ENCODE measurements at regions not wholly inside any gene's neighbourhood (a gene's known extent, or its start where the extent isn't known, plus 50 kb on each side); places are given as distances from the start of the nearest gene placed in this dataset.

DNA sequence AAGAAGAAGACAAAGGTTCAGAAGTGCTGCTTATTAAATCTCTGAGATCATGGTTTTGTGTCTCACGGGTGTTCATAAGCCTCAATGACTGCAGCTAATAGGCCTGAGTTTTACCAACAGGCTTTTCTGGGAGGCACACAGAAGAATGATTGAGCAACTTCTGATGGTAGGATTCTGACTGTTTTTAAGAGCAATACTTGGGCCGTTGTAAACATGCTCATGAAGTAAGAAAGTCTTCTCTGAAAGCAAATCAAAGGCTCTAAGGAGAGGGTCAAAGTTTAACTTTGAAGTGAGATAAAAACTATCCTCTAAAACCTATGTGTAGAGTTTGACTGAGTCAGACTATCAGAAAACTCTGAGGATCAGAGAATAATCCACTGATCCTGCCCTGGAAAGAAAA lies 390.9 kb upstream of the DAB2 start:
- TF ChIP-seq, protein P1, sequence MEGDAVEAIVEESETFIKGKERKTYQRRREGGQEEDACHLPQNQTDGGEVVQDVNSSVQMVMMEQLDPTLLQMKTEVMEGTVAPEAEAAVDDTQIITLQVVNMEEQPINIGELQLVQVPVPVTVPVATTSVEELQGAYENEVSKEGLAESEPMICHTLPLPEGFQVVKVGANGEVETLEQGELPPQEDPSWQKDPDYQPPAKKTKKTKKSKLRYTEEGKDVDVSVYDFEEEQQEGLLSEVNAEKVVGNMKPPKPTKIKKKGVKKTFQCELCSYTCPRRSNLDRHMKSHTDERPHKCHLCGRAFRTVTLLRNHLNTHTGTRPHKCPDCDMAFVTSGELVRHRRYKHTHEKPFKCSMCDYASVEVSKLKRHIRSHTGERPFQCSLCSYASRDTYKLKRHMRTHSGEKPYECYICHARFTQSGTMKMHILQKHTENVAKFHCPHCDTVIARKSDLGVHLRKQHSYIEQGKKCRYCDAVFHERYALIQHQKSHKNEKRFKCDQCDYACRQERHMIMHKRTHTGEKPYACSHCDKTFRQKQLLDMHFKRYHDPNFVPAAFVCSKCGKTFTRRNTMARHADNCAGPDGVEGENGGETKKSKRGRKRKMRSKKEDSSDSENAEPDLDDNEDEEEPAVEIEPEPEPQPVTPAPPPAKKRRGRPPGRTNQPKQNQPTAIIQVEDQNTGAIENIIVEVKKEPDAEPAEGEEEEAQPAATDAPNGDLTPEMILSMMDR (IDR thresholded peaks at IDR 0.05; ENCODE audit: insufficient read depth, low read depth, low read length) = no peak
- peak; percentile 88 for DNase-seq (ENCODE audit: low read depth)
- no peak overlapping the region for H3K4me3 ChIP-seq (ENCODE audit: low read depth, low read length)

DNA sequence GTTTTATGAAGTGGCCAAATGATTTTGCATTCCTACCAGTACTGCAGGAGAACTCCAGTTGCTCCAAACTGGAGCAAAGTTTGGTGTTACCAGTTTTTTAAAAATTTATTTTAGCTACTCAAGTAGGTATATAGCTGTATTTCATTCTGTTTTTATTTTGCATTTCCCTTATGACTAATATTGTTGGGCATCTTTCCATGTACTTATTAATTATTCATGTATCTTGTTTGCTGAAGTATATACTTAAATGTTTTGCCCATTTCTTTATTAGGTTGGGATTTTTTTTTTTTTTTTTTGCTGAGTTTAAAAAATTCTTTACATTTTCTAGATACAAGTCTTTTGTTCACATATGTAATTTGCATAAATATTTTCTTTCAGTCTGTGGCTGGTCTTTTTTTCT lies 386.6 kb upstream of the DAB2 start:
- H3K4me3 ChIP-seq (ENCODE audit: low read depth, low read length) = no peak overlapping the region
- TF ChIP-seq, protein P1 (IDR thresholded peaks at IDR 0.05; ENCODE audit: insufficient read depth, low read depth, low read length) = no peak
- DNase-seq (ENCODE audit: low read depth) = no peak

DNA sequence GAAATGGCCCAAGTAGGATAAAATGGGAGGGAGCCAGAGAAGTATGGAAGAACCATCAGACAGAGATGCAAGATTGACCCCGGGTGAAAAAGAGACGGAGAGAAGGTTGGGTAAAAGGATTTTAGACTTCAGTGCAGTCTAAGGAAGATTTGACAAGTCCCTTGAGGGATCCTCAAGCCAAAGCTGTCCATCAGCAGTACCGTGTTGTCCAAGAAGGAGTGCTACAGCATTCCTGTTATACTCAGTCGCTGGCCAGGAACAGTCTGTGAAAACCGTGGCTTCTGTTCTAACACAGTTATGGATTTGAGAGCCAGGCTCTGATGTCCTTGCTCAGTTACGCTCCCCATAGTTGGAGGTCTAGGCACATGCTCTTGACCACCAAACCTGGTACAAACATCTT lies 383.9 kb upstream of the DAB2 start:
- no peak overlapping the region for H3K4me3 ChIP-seq (ENCODE audit: low read depth, low read length)
- no peak for DNase-seq (ENCODE audit: low read depth)
- TF ChIP-seq, protein P1 (IDR thresholded peaks at IDR 0.05; ENCODE audit: insufficient read depth, low read depth, low read length) = no peak

DNA sequence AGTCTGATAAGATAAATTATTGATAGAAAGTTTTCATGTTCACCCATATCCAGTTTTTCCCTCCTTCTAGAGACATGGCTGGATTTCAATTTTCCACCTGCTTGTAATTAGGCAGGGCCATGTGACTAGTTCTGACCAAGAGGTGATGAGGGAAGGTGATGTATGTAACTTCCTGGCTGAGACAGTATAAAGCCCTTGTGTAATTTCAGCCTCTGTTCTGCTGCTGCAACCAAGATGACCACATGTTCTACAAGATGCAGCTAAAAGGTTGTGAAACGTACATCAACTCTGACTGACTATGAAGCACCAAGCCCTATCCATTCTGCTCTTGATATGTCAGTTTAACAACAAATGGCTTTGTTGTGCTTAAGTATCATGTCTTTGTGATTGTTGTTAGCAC lies 376.5 kb upstream of the DAB2 start:
- no peak overlapping the region for H3K4me3 ChIP-seq (ENCODE audit: low read depth, low read length)
- DNase-seq (ENCODE audit: low read depth) = no peak
- TF ChIP-seq, protein P1 (IDR thresholded peaks at IDR 0.05; ENCODE audit: insufficient read depth, low read depth, low read length) = no peak

DNA sequence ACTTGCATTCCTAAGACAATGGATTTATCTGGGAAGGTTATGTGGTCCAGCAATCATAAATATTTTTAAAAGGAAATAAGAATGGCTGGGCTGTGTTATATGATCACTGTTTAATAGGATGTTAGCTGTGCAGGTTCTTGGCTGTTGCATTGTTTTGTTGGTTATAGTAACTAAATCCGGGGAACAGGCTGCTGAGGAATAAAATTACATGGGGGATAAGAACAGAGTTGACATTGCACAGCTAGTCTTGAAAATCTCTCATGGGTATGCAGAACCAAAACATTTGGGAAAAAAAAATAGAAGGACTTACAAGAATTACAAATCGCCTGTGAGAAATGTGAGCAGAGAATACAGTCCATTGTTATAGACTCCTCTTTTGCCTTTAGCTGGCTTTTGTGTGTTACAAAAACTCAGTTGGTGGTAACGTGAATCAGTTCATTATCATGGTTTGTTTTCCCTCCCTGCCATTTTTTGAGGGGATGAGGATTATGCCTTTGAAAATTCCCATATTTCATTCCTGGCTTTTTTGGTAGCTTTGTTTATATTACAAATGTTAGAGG lies 375.3 kb upstream of the DAB2 start:
- DNase-seq (ENCODE audit: low read depth) = no peak
- TF ChIP-seq, protein P1 (IDR thresholded peaks at IDR 0.05; ENCODE audit: insufficient read depth, low read depth, low read length) = no peak
- H3K4me3 ChIP-seq (ENCODE audit: low read depth, low read length) = no peak overlapping the region

DNA sequence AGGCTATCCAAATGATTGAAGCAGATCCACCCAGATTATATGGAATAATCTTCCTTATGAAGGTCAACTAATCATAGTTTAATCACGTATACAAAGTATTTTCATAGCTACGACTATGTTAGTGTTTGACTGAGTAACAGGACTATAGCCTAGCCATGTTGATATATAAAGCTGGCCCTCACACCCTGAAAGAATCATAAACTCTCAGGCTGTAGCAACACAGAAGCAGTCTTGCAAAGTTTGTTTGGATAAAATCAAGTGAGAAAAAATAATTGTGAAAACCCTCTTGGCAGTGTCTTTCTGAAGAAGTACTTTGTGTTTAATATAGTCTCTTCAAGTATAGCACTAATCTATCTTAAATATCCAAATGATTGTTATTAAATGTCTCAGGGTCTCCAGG lies 374.5 kb upstream of the DAB2 start:
- TF ChIP-seq, protein P1 (IDR thresholded peaks at IDR 0.05; ENCODE audit: insufficient read depth, low read depth, low read length) = no peak
- no peak overlapping the region for H3K4me3 ChIP-seq (ENCODE audit: low read depth, low read length)
- peak; percentile 22 for DNase-seq (ENCODE audit: low read depth)
